GM12878 (cell line): ENCODE measurements at regions not wholly inside any gene's neighbourhood (a gene's known extent, or its start where the extent isn't known, plus 50 kb on each side); places are given as distances from the start of the nearest gene placed in this dataset.

Experiments
- ATAC-seq: fragments of 200-7000 bp; cut with Tn5 transposase; 3 replicates; pipeline ENCODE4 v1.9.1; 2020; ENCODE audit warnings: mild to moderate bottlenecking, moderate library complexity
- BruUV-seq: library from RNA; stranded (reverse); fragments of 400-500 nt; replicated peaks from 2 replicates; lab custom pipeline; 2021; lab: Mats Ljungman, UMichigan
- CTCF ChIA-PET: fragments of 300-600 bp; sonication (Branson Sonifier 250); formaldehyde crosslinking; extraction: SDS; loops from one replicate; lab custom pipeline; 2021; ENCODE audit warnings: inconsistent platforms; lab: Yijun Ruan, JAX
- POLR2A ChIA-PET: fragments of 350-600 bp; formaldehyde crosslinking; extraction: SDS; loops from one replicate; lab custom pipeline; 2021; ENCODE audit warnings: inconsistent platforms; lab: Charles Lee
- RAD21 ChIA-PET: fragments of 300-600 bp; sonication (Branson Sonifier 250); formaldehyde crosslinking; loops from one replicate; lab custom pipeline; 2023; ENCODE audit warnings: antibody characterized with exemption; ENCODE audit not compliant: unreplicated experiment; lab: Charles Lee
- SMC1A ChIA-PET: fragments of 300-600 bp; sonication (Branson Sonifier 250); formaldehyde crosslinking; loops from one replicate; lab custom pipeline; 2023; ENCODE audit not compliant: unreplicated experiment, uncharacterized antibody; lab: Charles Lee
- DNase-seq: peaks from one replicate; pipeline ENCODE4 v3.0.0-alpha.2; 2011; ENCODE audit warnings: low read depth, low spot score
- FAIRE-seq: peaks from 3 replicates; lab custom pipeline; 2011; peaks lifted over from hg19 to GRCh38; lab: Jason Lieb, UNC
- H2AFZ ChIP-seq: 2 replicates; pipeline ENCODE4 v1.6.0; 2011; ENCODE audit warnings: low read depth, low read length, control low read depth; ENCODE audit not compliant: control insufficient read depth
- H3K27ac ChIP-seq: 2 replicates; pipeline ENCODE4 v1.5.1; 2011; ENCODE audit warnings: control low read depth; ENCODE audit not compliant: control insufficient read depth, insufficient read depth
- H3K27me3 ChIP-seq, 2 experiments: replicated peaks in 1 of 2; 2 replicates each; pipeline versions ENCODE4 v1.6.0 to v1.6.1; 2011; ENCODE audit warnings: low read length in 1 of 2; ENCODE audit not compliant: control insufficient read depth in 2 of 2, insufficient read depth in 2 of 2
- H3K36me3 ChIP-seq, 2 experiments: 2 replicates each; pipeline ENCODE4 v1.5.1; 2011; ENCODE audit warnings: low read length in 1 of 2; ENCODE audit not compliant: control insufficient read depth in 2 of 2, insufficient read depth in 2 of 2
- H3K4me1 ChIP-seq: 2 replicates; pipeline ENCODE4 v1.6.1; 2011; ENCODE audit warnings: mild to moderate bottlenecking, low read length, moderate library complexity, mixed read lengths; ENCODE audit not compliant: control insufficient read depth, insufficient read depth
- H3K4me2 ChIP-seq: 2 replicates; pipeline ENCODE4 v1.6.0; 2011; ENCODE audit warnings: control low read depth; ENCODE audit not compliant: control insufficient read depth, insufficient read depth
- H3K4me3 ChIP-seq: fragments of 200-600 bp; sonication (generic); 2 replicates; pipeline ENCODE4 v1.5.1; 2016
- H3K79me2 ChIP-seq: 2 replicates; pipeline ENCODE4 v1.6.0; 2011; ENCODE audit warnings: low read length; ENCODE audit not compliant: control insufficient read depth, insufficient read depth
- H3K9ac ChIP-seq: 2 replicates; pipeline ENCODE4 v1.8.0; 2011; ENCODE audit warnings: low read length, control low read depth, mixed read lengths; ENCODE audit not compliant: control insufficient read depth, insufficient read depth
- H3K9me3 ChIP-seq: replicated peaks from 3 replicates; pipeline ENCODE4 v1.5.1; 2011; ENCODE audit warnings: mild to moderate bottlenecking, low read length; ENCODE audit not compliant: control insufficient read depth, insufficient read depth
- H4K20me1 ChIP-seq: 2 replicates; pipeline ENCODE4 v1.6.0; 2011; ENCODE audit not compliant: control insufficient read depth, insufficient read depth
- GATAD2B ChIP-seq: fragments of 450-650 bp; conservative IDR thresholded peaks from 2 replicates; pipeline ENCODE4 v1.6.1; 2017; ENCODE audit warnings: low read depth, mild to moderate bottlenecking, moderate library complexity
- IRF4 ChIP-seq: IDR thresholded peaks from 2 replicates; pipeline ENCODE4 v1.6.1; 2011; ENCODE audit warnings: low read depth, low read length
- MTA2 ChIP-seq: fragments of 450-650 bp; IDR thresholded peaks from 2 replicates; pipeline ENCODE4 v1.6.1; 2016; ENCODE audit warnings: low read depth, mild to moderate bottlenecking, moderate library complexity
- NRF1 ChIP-seq: conservative IDR thresholded peaks from 2 replicates; pipeline ENCODE4 v1.6.1; 2011; ENCODE audit warnings: mild to moderate bottlenecking, low read depth, low read length, improper control_type of control experiment
- POLR2AphosphoS5 ChIP-seq: IDR thresholded peaks from 2 replicates; pipeline ENCODE4 v1.6.1; 2011; ENCODE audit warnings: mild to moderate bottlenecking, low read length, inconsistent platforms
- RBBP5 ChIP-seq: fragments of 200-600 bp; sonication (generic); conservative IDR thresholded peaks from 2 replicates; pipeline ENCODE4 v1.6.1; 2016
- RFX5 ChIP-seq: IDR thresholded peaks from 2 replicates; pipeline ENCODE4 v1.6.1; 2011; ENCODE audit warnings: low read depth, low read length, improper control_type of control experiment
- STAT1 ChIP-seq: fragments of 450-650 bp; conservative IDR thresholded peaks from 2 replicates; pipeline ENCODE4 v1.6.1; 2014; ENCODE audit warnings: antibody characterized with exemption, mild to moderate bottlenecking
- TBL1XR1 ChIP-seq: IDR thresholded peaks from 2 replicates; pipeline ENCODE4 v1.6.1; 2012; ENCODE audit warnings: low read depth, low read length, improper control_type of control experiment
- ZZZ3 ChIP-seq: IDR thresholded peaks from 2 replicates; pipeline ENCODE4 v1.6.1; 2011; ENCODE audit warnings: low read depth; ENCODE audit not compliant: control insufficient read depth, insufficient read length
- WGBS: methylation state at CpG from one replicate; pipeline ENCODE4 v1.1.6; 2016; ENCODE audit warnings: low lambda C conversion rate; ENCODE audit not compliant: insufficient replicate concordance, insufficient coverage; ENCODE audit errors: missing lambda C conversion rate; 5-methylcytosine and 5-hydroxymethylcytosine counted together
- in situ Hi-C: fragments of 300-500 bp; cut with MboI; formaldehyde crosslinking; loops from 9 replicates; pipeline ENCODE4 v1.14.3; 2018; ENCODE audit warnings: mixed read lengths
- intact Hi-C: fragments of 100-400 bp; cut with micrococcal nuclease; formaldehyde crosslinking; loops from one replicate; pipeline ENCODE4 v1.14.2; 2022; ENCODE audit not compliant: unreplicated experiment
- TF ChIP-seq, protein P1 (sequence below): fragments of 450-650 bp; IDR thresholded peaks from 2 replicates; pipeline ENCODE4 v1.6.1; 2017; ENCODE audit warnings: low read depth, mild to moderate bottlenecking, moderate library complexity
- TF ChIP-seq, protein P2 (sequence below): fragments of 450-650 bp; conservative IDR thresholded peaks from 2 replicates; pipeline ENCODE4 v1.6.1; 2017; ENCODE audit warnings: mild to moderate bottlenecking, moderate library complexity

DNA sequence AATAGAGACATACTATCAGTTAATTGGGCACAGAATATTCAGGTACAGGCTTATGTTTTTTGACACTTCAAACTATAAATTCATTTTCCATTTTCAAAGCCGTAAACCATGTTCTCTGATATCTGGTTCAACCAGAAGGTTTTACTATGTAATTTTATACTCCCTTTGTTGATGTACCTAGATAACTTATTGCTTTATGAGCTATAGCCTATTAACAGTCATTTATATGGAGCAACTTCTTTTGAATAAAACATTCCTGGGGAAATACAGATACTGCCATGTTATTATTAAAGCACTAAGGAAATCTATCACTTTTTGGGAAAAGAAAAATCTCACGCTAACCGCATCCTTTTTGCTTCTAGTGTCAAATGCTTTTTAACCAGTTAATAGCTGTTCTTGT, 505.6 kb downstream of the PYDC2 start:
- POLR2A ChIA-PET: no interaction called here
- Histone ChIP-seq H3K4me1 (no peaks in the 10 kb centered on the region), H4K20me1 (no peaks in the 10 kb centered on the region), H2AFZ (no peak overlapping the region), H3K36me3 (no peaks in the 10 kb centered on the region), H3K9me3 (no peaks in the 10 kb centered on the region), H3K27me3 (no peaks in the 10 kb centered on the region), H3K4me2 (no peak overlapping the region), H3K9ac (no peak overlapping the region), H3K27ac (no peak overlapping the region), H3K4me3 (no peak overlapping the region), H3K79me2 (no peaks in the 10 kb centered on the region)
- WGBS: 96% methylated on average over 3 of the region's 3 CpGs
- intact Hi-C loops: no loop called here
- BruUV-seq: no TSS peak
- CTCF ChIA-PET: no interaction called here
- RAD21 ChIA-PET: no interaction called here
- TF ChIP-seq GATAD2B: no peak
- DNase-seq (no peak), ATAC-seq (no peak), FAIRE-seq (no peak)
- SMC1A ChIA-PET: interaction anchor here (1.1 to 1.3 kb wide), 2 partner anchors 31 to 174 kb away, joined by 3 read pairs; no protein-coding TSS in a partner anchor
- in situ Hi-C loops: no loop called here

DNA sequence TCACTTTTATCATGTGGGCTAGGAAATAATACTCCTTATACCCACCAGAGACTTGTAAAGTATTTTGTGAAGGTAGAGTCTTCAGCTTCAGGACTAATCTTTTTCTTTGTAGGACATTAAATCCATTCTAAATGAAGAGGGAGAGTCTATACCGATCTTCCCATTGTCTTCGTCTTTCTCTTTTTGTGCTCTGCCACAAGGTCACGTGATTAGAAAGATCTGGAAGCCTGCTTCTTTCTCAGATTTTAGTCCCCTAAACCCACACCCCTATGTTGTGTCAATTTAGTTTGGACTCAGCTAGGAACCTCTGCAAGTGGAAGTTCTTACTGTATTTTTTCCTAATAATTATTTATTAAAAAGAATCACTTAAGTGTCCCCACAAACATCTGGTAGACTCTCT, 507.3 kb downstream of the PYDC2 start:
- no peak for DNase-seq
- no peak overlapping the region for H3K9ac ChIP-seq
- H3K4me3 ChIP-seq: no peak overlapping the region
- in situ Hi-C loops: no loop called here
- SMC1A ChIA-PET: no interaction called here
- TF ChIP-seq MTA2 (no peak), ZZZ3 (no peak), RBBP5 (no peak), GATAD2B (no peak), POLR2AphosphoS5 (no peak), IRF4 (no peak), RFX5 (no peak), NRF1 (no peak), TBL1XR1 (no peak), STAT1 (no peak)
- TF ChIP-seq, protein P1, sequence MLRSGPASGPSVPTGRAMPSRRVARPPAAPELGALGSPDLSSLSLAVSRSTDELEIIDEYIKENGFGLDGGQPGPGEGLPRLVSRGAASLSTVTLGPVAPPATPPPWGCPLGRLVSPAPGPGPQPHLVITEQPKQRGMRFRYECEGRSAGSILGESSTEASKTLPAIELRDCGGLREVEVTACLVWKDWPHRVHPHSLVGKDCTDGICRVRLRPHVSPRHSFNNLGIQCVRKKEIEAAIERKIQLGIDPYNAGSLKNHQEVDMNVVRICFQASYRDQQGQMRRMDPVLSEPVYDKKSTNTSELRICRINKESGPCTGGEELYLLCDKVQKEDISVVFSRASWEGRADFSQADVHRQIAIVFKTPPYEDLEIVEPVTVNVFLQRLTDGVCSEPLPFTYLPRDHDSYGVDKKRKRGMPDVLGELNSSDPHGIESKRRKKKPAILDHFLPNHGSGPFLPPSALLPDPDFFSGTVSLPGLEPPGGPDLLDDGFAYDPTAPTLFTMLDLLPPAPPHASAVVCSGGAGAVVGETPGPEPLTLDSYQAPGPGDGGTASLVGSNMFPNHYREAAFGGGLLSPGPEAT: no peak
- TF ChIP-seq, protein P2, sequence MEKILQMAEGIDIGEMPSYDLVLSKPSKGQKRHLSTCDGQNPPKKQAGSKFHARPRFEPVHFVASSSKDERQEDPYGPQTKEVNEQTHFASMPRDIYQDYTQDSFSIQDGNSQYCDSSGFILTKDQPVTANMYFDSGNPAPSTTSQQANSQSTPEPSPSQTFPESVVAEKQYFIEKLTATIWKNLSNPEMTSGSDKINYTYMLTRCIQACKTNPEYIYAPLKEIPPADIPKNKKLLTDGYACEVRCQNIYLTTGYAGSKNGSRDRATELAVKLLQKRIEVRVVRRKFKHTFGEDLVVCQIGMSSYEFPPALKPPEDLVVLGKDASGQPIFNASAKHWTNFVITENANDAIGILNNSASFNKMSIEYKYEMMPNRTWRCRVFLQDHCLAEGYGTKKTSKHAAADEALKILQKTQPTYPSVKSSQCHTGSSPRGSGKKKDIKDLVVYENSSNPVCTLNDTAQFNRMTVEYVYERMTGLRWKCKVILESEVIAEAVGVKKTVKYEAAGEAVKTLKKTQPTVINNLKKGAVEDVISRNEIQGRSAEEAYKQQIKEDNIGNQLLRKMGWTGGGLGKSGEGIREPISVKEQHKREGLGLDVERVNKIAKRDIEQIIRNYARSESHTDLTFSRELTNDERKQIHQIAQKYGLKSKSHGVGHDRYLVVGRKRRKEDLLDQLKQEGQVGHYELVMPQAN: no peak
- TF ChIP-seq, all 136 proteins: peak for 0
- Histone ChIP-seq H3K27ac (no peak overlapping the region), H3K36me3 (no peaks in the 10 kb centered on the region), H3K79me2 (no peaks in the 10 kb centered on the region), H3K4me2 (no peak overlapping the region), H3K27me3 (no peaks in the 10 kb centered on the region), H4K20me1 (no peaks in the 10 kb centered on the region), H3K9me3 (no peaks in the 10 kb centered on the region), H3K4me1 (peaks cover 4% of the 10 kb centered on the region), H2AFZ (no peak overlapping the region)
- ChIA-PET POLR2A (no interaction called here), RAD21 (no interaction called here), CTCF (no interaction called here)
- 61% methylated on average over 3 of the region's 3 CpGs for WGBS
- BruUV-seq: no TSS peak
- intact Hi-C loops: no loop called here
- FAIRE-seq (no peak), ATAC-seq (no peak)
